Prostate gland (tissue), 2 donors: ENCODE measurements at regions not wholly inside any gene's neighbourhood (a gene's known extent, or its start where the extent isn't known, plus 50 kb on each side); places are given as distances from the start of the nearest gene placed in this dataset.

Experiments used
- POLR2A ChIP-seq: fragments of 450-650 bp; IDR thresholded peaks from one replicate; pipeline ENCODE4 v1.6.1; 2016; ENCODE audit warnings: antibody characterized with exemption, mild to moderate bottlenecking
- TF ChIP-seq, protein P1 (sequence below), 4 experiments: fragments of 200-600 bp in 2 of 4; fragments of 450-650 bp in 2 of 4; sonication (generic) in 2 of 4; IDR thresholded peaks; 1 replicate in 3 of 4; 2 replicates in 1 of 4; pipeline ENCODE4 v1.5.1; 2016 to 2019; ENCODE audit warnings: antibody characterized with exemption in 4 of 4, mild to moderate bottlenecking in 2 of 4, moderate library complexity in 2 of 4

DNA sequence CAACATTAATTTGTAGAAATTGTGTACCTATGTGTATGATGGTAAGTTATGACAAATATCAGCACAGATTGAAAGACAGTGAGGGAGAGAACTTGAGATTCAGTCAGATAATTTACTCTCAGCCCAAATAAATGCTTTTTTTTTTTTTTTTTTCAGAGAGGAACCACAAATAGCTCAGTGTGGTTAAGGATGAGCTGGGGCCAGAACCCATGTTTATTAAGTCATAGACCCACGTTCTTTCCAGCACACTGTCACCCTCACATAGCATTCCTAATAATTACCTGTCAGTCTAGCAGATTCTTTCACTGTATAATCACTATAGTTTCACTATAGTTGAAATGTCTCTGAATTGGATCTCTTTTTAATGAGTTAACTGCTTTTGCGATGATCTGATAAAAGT lies 246.1 kb downstream of the ZIC1 start:
- TF ChIP-seq, protein P1, sequence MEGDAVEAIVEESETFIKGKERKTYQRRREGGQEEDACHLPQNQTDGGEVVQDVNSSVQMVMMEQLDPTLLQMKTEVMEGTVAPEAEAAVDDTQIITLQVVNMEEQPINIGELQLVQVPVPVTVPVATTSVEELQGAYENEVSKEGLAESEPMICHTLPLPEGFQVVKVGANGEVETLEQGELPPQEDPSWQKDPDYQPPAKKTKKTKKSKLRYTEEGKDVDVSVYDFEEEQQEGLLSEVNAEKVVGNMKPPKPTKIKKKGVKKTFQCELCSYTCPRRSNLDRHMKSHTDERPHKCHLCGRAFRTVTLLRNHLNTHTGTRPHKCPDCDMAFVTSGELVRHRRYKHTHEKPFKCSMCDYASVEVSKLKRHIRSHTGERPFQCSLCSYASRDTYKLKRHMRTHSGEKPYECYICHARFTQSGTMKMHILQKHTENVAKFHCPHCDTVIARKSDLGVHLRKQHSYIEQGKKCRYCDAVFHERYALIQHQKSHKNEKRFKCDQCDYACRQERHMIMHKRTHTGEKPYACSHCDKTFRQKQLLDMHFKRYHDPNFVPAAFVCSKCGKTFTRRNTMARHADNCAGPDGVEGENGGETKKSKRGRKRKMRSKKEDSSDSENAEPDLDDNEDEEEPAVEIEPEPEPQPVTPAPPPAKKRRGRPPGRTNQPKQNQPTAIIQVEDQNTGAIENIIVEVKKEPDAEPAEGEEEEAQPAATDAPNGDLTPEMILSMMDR (IDR thresholded peaks at IDR 0.05) = no peak
- no peak for TF ChIP-seq POLR2A
